ENCODE measurements at regions not wholly inside any gene's neighbourhood (a gene's known extent, or its start where the extent isn't known, plus 50 kb on each side); places are given as distances from the start of the nearest gene placed in this dataset.

GRCh38 chr4:111494471-111494870, 650.8 kb upstream of the FAM241A start:
- Histone ChIP-seq H3K36me3 (replicated peaks in 1 of 2; ENCODE audit: control extremely low read depth in 1 of 2, control insufficient read depth in 1 of 2, extremely low read depth in 1 of 2, insufficient read depth in 2 of 2, low read length in 1 of 2) (no peaks in the 10 kb centered on the region), H3K9ac (ENCODE audit: low read length) (no peak overlapping the region), H3K4me3 (ENCODE audit: control extremely low read depth in 1 of 5, extremely low read depth in 1 of 5, insufficient read depth in 1 of 5, low read depth in 2 of 5, low read length in 4 of 5) (no peak overlapping the region), H3K9me3 (ENCODE audit: control extremely low read depth in 1 of 3, control insufficient read depth in 2 of 3, insufficient read depth in 1 of 3, low read length in 2 of 3) (no peaks in the 10 kb centered on the region), H3K4me1 (ENCODE audit: control insufficient read depth in 2 of 2, insufficient read depth in 2 of 2, low read length in 2 of 2) (no peaks in the 10 kb centered on the region), H3K4me2 (replicated peaks; ENCODE audit: low read depth, low read length, poor library complexity, severe bottlenecking) (no peak overlapping the region), H3K27me3 (replicated peaks in 1 of 4; ENCODE audit: control extremely low read depth in 1 of 4, control insufficient read depth in 3 of 4, insufficient read depth in 4 of 4, low read length in 3 of 4) (no peaks in the 10 kb centered on the region), H3K79me2 (ENCODE audit: control insufficient read depth, insufficient read depth, low read length) (no peaks in the 10 kb centered on the region), H2AFZ (ENCODE audit: insufficient read depth, low read depth, low read length, poor library complexity, severe bottlenecking) (no peak overlapping the region), H4K20me1 (ENCODE audit: control insufficient read depth, insufficient read depth, low read length, poor library complexity, severe bottlenecking) (no peaks in the 10 kb centered on the region), H3K27ac (ENCODE audit: low read length in 2 of 2) (no peak overlapping the region)
- no peaks in the 10 kb centered on the region for H3K27me3 Mint-ChIP-seq
- ChIA-PET POLR2A (no interaction called here), CTCF (no interaction called here)
- H3K4me1 Mint-ChIP-seq = no peaks in the 10 kb centered on the region
- H3K4me3 Mint-ChIP-seq = no peak overlapping the region
- no peak for TF ChIP-seq EZH2 (IDR thresholded peaks at IDR 0.05; ENCODE audit: borderline replicate concordance, insufficient read depth, low read depth, low read length, poor library complexity, severe bottlenecking)
- TF ChIP-seq, protein P1, sequence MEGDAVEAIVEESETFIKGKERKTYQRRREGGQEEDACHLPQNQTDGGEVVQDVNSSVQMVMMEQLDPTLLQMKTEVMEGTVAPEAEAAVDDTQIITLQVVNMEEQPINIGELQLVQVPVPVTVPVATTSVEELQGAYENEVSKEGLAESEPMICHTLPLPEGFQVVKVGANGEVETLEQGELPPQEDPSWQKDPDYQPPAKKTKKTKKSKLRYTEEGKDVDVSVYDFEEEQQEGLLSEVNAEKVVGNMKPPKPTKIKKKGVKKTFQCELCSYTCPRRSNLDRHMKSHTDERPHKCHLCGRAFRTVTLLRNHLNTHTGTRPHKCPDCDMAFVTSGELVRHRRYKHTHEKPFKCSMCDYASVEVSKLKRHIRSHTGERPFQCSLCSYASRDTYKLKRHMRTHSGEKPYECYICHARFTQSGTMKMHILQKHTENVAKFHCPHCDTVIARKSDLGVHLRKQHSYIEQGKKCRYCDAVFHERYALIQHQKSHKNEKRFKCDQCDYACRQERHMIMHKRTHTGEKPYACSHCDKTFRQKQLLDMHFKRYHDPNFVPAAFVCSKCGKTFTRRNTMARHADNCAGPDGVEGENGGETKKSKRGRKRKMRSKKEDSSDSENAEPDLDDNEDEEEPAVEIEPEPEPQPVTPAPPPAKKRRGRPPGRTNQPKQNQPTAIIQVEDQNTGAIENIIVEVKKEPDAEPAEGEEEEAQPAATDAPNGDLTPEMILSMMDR (IDR thresholded peaks at IDR 0.05) = no peak
- no CpG with 5 or more reads among the region's 2 CpGs for WGBS (ENCODE audit: insufficient coverage)
- intact Hi-C loops (cut with micrococcal nuclease) = no loop called here
- no peak for DNase-seq
- H3K27ac Mint-ChIP-seq = no peak overlapping the region
- no peaks in the 10 kb centered on the region for H3K9me3 Mint-ChIP-seq (ENCODE audit: insufficient read depth)
- no peak for ATAC-seq (ENCODE audit: low read depth)

GRCh38 chr4:111494971-111495370, 650.3 kb upstream of the FAM241A start:
- no peak overlapping the region for H3K27ac ChIP-seq (ENCODE audit: low read length in 2 of 2)
- H3K36me3 ChIP-seq (replicated peaks in 1 of 2; ENCODE audit: control extremely low read depth in 1 of 2, control insufficient read depth in 1 of 2, extremely low read depth in 1 of 2, insufficient read depth in 2 of 2, low read length in 1 of 2) = no peaks in the 10 kb centered on the region
- no peak overlapping the region for H3K4me2 ChIP-seq (replicated peaks; ENCODE audit: low read depth, low read length, poor library complexity, severe bottlenecking)
- WGBS (ENCODE audit: insufficient coverage) = no CpG with 5 or more reads among the region's 1 CpG
- no peaks in the 10 kb centered on the region for H3K4me1 ChIP-seq (ENCODE audit: control insufficient read depth in 2 of 2, insufficient read depth in 2 of 2, low read length in 2 of 2)
- Mint-ChIP-seq H3K4me1 (no peaks in the 10 kb centered on the region), H3K27me3 (no peaks in the 10 kb centered on the region), H3K4me3 (no peak overlapping the region), H3K9me3 (ENCODE audit: insufficient read depth) (no peaks in the 10 kb centered on the region), H3K27ac (no peak overlapping the region)
- TF ChIP-seq EZH2 (IDR thresholded peaks at IDR 0.05; ENCODE audit: borderline replicate concordance, insufficient read depth, low read depth, low read length, poor library complexity, severe bottlenecking) = no peak
- TF ChIP-seq, protein P1 (IDR thresholded peaks at IDR 0.05) = no peak
- H3K9ac ChIP-seq (ENCODE audit: low read length) = no peak overlapping the region
- ChIA-PET POLR2A (no interaction called here), CTCF (no interaction called here)
- H2AFZ ChIP-seq (ENCODE audit: insufficient read depth, low read depth, low read length, poor library complexity, severe bottlenecking) = no peak overlapping the region
- no peaks in the 10 kb centered on the region for H3K27me3 ChIP-seq (replicated peaks in 1 of 4; ENCODE audit: control extremely low read depth in 1 of 4, control insufficient read depth in 3 of 4, insufficient read depth in 4 of 4, low read length in 3 of 4)
- no peak overlapping the region for H3K4me3 ChIP-seq (ENCODE audit: control extremely low read depth in 1 of 5, extremely low read depth in 1 of 5, insufficient read depth in 1 of 5, low read depth in 2 of 5, low read length in 4 of 5)
- no peak for DNase-seq
- H3K9me3 ChIP-seq (ENCODE audit: control extremely low read depth in 1 of 3, control insufficient read depth in 2 of 3, insufficient read depth in 1 of 3, low read length in 2 of 3) = no peaks in the 10 kb centered on the region
- H3K79me2 ChIP-seq (ENCODE audit: control insufficient read depth, insufficient read depth, low read length) = no peaks in the 10 kb centered on the region
- ATAC-seq (ENCODE audit: low read depth) = no peak
- intact Hi-C loops (cut with micrococcal nuclease) = no loop called here
- no peaks in the 10 kb centered on the region for H4K20me1 ChIP-seq (ENCODE audit: control insufficient read depth, insufficient read depth, low read length, poor library complexity, severe bottlenecking)

All from B cell (primary cell).